HG03060 (cell line): ENCODE measurements at regions not wholly inside any gene's neighbourhood (a gene's known extent, or its start where the extent isn't known, plus 50 kb on each side); places are given as distances from the start of the nearest gene placed in this dataset.
"Not testable (repeated sequence)": the region's sequence is repeated elsewhere in the genome, so short reads cannot be mapped to it uniquely, and the experiment has no call there.

Experiments used
- ATAC-seq: cut with Tn5 transposase; IDR thresholded peaks from one replicate; pipeline ENCODE4 v1.9.1; 2021; ENCODE audit warnings: low read depth, moderate number of reproducible peaks; ENCODE audit not compliant: unreplicated experiment

DNA sequence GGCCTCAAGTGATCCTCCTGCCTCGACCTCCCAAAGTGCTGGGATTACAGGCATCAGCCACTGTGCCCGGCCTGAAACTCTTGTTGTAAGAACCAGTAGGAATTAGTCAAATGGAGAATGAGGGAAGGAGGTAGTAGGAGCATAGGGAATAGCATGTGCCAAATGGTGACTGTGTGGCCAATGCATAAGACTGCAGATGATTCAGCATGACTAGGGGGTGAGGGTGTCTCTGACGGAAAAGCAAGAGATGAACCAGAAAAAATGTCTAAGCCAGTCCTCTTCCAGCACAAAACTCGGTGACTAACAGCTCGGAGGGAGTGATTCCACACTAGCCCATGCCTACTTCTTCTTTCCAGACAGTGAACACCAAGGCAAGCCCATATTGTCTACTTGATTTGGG lies 58.2 kb upstream of the DUSP21 start:
- ATAC-seq, result no peak

DNA sequence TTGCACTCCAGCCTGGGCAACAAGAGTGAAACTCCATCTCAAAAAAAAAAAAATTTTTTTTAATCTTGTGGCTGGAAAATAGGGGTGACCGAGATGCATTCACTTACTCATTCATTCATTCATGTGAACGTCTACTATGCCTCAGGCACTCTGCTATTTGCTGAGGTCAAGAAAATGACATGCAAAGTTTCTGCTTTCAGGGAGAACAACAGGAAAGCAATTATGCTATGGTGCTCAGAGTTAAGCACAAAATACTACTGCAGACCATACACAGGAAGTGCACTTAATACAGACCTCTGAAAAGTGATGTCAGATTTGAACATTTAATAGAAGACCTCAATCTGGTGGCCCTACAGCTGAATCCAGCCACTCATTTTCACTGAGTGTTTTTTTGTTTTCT lies 59.6 kb upstream of the DUSP21 start:
- no peak for ATAC-seq

DNA sequence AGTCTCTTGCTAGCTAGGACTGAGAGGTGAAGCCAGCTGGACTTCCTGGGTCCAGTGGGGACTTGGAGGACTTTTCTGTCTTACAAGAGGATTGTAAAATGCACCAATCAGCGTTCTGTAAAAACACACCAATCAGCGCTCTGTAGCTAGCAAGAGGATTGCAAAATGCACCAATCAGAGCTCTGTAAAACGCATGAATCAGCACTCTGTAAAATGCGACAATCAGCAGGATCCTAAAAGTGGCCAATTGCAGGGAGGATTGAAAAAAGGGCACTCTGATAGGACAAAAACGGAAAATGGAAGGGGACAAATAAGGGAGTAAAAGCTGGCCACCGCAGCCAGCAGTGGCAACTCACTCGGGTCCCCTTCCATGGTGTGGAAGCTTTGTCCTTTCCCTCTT lies 65.6 kb upstream of the DUSP21 start:
- no peak for ATAC-seq

DNA sequence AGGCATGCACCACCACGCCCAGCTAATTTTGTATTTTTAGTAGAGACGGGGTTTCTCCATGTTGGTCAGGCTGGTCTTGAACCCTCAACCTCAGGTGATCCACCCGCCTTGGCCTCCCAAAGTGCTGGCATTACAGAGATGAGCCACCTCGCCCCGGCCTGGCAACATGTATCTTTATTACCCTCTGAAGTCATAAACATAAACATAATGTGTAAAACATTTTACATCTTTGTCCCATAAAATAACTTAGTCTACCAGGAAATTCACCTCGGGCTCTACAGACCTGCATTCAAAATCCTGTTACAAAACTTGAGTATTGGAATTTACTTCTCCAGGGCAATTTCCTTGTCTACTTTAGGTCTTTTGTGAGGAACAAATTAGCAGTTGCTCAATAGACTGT lies 68.1 kb upstream of the DUSP21 start:
- no peak for ATAC-seq

DNA sequence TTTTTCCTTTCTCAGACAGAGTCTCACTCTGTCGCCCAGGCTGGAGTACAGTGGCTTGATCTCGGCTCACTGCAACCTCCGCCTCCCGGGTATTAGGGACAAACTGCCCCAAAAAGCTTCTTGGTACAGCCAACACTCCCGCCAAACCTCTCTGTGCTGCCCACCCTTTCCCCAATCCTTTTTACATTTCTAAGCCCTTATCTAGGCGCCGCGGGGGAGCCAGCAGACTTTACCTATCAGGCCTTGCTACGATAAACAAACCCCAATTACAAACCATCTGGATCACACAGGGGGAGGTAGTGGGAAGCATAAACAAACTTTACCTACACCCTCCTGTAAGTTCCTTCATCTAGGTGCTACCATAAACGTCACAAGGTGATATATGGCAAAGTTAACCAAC lies 69.8 kb upstream of the DUSP21 start:
- ATAC-seq, result not testable (repeated sequence)

DNA sequence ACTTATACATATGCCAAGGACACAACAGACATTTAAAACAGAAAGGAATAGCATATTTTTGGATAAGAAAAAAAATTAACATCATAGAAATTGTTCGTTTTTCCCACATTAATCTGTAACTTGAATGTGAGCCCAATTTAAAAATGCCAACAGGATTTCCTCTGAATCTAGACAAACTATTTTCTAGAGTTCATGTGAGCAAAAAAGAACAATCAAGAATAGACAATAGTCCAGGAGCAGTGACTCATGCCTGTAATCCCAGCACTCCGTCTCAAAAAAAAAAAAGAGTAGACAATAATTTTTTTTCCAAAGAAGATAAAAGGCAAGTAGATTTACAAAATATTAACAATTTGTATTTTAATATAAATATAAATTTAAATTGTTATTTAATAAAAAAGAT lies 73.7 kb upstream of the DUSP21 start:
- ATAC-seq, result no peak

DNA sequence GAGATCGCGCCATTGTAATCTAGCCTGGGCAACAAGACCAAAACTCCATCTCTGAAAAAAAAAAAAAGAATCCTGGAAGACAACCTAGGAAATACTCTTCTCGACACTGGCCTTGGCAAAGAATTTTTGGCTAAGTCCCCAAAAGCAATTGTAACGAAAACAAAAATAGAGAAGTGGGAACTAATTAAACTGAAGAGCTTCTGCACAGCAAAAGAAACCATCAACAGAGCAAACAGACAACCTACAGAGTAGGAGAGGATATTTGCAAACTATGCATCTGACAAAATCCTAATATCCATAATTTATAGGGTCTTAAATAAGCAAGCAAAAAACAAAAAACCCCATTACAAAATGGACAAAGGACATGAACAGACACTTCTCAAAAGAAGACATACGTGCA lies 76.5 kb upstream of the DUSP21 start:
- no peak for ATAC-seq

DNA sequence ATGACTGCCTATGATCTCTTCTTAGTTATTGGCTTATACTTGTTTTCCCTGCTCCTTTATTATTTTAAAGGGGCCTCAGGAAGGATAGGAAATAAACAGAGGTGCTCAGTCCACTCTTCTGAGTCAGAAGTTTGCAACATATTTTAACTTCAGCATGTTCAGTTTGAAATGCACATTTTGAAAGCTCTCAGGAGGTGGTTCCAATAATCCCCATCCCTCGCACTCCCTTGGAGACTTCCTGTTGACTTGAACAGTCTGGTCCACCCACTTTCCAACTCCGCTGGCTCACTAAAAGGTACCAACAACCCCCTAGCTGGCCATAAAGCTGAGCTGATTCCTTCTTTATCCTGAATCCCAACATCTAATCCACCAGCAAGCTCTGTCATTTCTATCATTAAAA lies 78.3 kb upstream of the DUSP21 start:
- no peak for ATAC-seq

DNA sequence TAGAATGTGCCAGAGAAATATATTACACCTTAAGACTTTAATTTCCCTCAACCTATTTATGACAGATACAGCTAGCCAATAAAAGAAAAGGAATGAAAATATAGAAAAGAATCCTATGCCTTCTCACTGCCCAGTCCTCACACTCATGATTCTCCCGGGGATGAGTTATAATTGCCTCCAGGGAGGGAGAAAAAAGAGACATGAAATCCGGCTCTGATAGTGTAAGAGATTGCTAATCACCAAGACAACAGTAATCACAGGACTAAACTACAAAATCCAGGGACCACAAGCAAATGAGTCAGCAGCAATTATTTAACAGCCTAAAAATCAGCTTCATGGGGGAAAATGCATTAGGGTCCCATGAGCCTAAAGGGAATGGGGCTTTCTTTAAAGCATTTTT lies 95.9 kb upstream of the DUSP21 start:
- ATAC-seq, result no peak

DNA sequence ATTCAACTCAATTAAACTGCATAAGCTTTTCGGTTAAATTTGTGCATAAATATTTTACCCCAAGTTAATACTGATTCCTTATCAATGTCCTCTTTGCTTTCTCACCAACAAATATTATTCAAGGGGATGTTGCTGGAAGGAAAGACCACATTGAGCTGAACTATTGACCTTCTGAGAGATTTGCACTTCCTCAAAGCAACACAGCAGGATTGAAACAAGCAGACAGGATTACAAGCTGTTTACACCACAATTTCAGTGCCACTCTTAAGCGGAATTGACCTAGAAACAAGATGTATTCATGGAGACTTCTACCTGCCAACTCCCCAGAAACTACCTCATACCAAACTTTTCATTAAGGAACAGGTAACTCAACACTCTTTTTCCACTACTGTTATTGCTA lies 96.5 kb upstream of the DUSP21 start:
- no peak for ATAC-seq

DNA sequence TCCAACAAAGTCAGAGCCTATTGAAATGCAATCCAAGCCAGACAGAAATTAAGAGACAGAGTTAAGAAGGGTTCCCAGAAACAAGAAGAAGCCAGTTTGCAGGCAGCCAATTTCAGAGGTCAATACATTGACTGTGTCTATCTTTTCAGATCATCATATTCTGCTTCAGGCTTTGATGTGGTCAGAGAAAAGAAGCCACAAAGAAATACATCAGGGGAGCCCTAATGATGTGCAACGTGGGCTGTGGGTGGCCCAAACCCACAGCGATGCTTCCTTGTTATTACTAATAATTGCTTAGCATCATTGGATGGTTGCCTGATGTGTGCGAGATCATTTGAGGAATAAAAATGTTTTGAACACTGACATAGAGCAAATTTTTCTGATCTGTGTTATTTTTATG lies 99.0 kb upstream of the DUSP21 start:
- no peak for ATAC-seq

DNA sequence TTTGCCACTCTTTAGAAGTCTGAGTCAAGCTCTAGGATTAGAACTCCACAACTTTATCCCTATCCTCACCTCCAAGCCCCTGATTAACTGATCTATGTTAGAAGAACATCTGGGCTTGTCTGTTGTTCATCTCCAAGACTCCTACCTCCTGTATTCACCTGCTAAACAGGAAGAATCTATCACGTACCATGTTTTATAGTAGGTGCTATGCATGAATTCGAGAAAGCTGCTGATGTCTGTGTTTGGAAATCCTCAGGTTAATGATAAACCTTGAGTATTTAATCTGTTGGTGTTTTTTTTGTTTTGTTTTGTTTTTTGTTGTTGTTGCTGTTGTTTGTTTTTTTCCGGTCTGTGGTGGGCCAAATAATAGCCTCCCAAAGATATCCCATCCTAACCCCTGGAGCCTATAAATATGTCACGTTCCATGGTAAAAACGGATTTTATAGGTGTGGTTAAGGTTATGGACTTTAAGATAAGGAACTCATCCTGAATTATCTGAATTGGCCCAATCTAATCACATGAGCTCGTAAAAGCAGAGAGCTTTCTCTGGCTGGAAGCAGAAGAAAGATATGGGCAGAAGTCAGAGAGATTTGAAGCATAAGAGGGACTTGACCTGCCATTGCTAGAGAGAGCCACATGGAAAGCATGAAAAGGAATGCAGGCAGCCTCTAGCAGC lies 101.2 kb upstream of the DUSP21 start:
- no peak for ATAC-seq

DNA sequence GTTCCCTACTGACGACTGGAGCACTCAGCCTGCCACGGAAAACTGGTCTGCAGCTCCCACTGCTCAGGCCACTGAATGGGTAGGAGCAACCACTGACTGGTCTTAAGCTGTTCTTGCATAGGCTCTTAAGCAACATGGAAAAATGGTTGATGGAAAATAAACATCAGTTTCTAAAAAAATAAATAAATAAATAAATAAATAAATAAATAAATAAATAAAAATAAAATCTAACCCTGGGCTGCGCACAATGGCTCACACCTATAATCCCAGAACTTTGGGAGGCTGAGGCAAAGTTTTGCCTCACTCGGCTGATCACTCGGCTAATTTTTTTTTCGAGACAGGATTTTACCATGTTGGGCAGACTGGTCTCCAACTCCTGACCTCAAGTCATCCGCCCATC lies 102.0 kb upstream of the DUSP21 start:
- not testable (repeated sequence) for ATAC-seq

DNA sequence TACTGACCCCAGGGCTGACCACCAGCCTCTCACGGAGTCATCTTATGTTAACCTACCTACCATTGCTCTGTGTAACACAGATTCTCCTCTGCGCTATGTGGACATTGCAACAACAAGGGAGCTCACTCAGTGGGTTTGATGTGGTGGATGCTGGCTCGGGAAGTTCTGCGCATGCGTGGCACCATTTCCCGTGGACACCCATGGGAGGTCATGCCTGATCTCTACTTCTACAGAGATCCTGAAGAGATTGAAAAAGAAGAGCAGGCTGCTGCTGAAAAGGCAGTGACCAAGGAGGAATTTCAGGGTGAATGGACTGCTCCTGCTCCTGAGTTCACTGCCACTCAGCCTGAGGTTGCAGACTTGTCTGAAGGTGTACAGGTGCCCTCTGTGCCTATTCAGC lies 102.4 kb upstream of the DUSP21 start:
- not testable (repeated sequence) for ATAC-seq

DNA sequence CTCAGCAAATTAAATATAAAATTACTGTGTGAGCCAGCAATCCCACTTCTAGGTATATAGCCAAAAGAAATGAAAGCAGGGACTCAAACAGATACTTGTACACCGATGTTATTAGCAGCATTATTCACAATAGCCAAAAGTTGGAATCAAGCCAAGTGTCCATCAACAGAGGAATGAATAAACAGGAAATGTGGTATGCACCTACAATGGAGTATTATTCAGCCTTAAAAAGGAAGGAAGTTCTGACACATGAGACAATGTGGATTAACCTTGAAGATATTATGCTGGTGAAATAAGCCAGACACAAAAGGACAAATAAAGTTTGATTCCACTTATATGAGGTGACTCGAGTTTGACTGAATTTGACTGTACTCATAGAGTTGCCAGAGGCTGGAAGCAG lies 108.3 kb upstream of the DUSP21 start:
- ATAC-seq, result no peak

DNA sequence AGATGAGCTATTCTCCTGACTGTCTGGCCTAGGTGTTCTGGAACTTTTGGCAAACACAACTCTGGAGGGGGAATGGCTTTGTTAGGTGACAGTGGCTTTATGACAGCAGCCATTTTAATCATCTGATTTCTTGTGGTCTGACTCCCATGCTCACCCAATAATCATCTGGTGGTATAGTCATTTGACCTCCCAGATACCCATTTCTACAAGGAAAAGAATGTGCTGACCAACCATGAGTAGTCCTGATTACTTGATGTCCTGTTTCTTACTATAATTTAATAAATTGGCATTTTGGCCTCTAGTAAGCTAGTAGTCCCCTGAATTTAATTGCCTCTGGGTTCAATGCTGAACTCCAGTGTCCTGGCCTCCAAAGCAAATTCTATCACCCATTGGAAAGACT lies 109.9 kb upstream of the DUSP21 start:
- no peak for ATAC-seq

DNA sequence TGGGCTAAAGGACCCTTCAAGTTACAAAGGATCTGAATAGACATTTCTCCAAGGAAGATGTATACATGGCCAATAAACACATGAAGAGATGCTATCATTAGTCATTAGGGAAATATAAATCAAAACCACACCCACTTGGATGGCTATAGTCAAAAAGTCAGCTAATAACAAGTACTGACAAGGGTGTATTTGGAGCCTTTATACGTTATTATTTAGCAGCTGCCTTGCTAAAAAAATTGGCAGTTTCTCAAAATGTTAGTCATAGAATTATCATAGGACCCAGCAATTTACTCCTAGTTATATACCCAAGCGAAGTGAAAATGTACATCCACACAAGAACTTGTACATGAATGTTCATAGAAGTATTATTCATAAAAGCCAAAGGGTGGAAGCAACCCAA lies 112.7 kb upstream of the DUSP21 start:
- no peak for ATAC-seq

DNA sequence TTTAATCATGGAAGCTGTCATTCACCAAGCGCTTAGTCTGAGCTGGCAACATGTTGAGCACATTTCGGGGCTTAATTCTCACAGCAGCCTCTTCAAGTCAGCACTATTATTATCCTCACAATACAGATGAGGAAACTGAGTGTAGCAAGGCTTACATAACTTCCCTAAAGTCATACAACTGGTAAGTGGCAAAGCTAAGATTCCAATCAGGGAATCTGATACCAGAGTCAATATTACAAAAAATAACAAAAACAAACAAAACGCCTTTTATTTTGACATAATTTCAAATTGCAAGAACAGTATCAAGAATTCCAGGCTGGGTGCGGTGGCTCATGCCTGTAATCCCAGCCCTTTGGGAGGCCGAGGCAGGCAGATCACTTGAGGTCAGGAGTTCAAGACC lies 120.4 kb upstream of the DUSP21 start:
- no peak for ATAC-seq

DNA sequence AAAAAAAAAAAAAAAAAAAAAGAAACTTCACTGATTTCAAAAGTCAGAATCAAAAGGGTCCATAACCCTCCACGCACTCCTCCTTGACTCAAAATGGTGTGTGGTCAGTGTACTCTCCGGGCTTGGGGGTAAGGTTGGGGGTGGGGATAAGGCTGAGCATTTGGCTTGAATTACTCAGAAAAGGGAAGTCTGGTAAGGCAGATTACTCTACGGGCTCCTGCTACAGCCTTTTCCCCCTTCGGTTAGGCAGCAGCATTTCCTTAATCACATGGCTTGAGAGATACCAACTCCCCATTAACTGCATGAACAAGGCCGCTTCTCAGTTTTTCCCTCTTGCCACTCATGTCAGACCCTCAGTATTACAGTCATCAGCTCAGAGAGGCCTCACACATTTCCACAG lies 135.4 kb upstream of the DUSP21 start:
- ATAC-seq, result no peak

DNA sequence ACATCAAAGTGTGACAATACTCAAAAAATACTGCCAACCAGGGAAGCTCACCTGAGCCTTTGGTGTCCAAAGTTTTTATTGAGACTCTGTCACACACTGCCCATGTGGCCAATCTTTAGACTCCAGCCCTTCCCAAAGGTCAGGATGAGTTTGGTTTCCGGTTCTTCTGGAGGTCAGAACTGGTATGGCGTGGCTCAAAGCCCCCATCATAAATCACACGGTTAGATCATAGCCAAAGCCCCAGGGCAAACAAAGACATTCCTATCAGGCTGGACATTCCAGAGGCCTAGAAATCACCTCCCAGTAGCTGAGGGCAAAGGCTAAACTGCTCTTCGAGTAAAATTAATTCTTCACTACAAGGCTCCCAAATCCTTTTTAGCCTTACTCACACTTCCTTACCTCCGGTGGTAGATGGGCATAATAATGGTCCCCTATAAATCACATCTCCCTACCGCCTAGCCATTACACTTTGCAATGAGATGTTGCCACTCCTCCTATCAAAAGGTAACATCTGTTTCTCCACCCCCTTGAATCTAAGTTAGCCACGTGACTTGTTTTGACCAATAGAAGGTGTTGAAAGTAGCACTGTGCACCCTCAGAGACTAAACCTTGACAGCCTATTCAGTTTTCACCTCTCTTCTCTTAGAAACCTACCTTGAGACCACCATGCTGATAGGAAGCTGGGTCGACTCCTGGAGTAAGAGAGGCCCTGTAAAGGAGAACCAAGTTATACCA lies 137.8 kb upstream of the DUSP21 start:
- ATAC-seq, result no peak

DNA sequence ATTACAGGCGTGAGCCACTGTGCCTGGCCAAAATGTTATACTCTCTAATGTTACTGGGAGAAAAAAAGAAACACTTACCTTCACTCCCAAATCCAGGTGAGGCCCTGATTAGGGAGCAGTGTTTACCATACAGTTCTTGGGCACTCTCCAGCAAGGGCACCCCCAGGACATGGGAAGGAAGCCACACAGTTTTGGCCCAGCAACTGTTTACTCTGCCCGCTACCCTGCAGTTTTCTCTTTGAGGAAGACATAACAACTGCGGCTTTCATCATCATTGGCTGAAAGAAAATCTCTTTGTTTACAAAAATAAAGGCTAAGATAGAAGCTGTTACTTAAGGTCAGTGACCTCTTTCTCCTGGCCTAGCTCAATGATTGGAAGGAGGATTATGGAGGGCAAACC lies 145.5 kb upstream of the DUSP21 start:
- no peak for ATAC-seq

DNA sequence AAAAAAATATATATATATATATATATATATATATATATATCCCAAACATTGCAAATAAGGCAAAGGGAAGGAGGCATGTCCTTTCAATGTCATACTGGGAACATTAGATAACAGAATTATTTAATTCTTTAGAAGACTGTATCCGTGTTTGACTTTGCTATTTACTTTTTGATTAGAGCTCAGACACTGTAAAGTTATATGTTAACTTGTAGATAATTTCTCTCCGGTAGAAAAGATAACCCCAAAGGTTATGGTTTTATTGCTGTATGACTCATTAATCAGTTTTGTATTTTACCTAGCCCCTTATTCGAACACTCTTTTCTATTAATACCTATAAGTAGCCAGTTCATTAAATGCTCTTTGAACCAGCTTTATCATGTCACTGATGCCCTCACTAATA lies 150.6 kb upstream of the DUSP21 start:
- no peak for ATAC-seq

DNA sequence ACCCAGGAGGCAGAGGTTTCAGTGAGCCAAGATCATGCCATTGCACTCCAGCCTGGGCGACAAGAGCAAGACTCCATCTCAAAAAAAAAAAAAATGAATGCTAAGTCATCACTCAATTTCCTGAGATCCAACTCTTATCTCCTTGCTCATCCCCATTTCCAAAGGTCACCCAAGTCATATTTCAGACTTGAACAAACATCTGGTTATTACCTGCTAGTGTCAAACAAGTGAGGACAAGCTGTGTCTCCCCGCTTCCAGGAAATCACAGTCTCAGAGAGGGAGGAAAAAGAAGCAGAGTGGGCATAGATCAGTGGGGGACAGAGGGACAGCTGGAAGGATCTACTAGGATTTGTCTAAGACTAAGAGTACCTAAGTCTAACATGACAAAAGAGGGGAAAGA lies 147.5 kb upstream of the FUNDC1 start:
- ATAC-seq, result no peak
